ENCODE measurements at regions not wholly inside any gene's neighbourhood (a gene's known extent, or its start where the extent isn't known, plus 50 kb on each side); places are given as distances from the start of the nearest gene placed in this dataset.

DNA sequence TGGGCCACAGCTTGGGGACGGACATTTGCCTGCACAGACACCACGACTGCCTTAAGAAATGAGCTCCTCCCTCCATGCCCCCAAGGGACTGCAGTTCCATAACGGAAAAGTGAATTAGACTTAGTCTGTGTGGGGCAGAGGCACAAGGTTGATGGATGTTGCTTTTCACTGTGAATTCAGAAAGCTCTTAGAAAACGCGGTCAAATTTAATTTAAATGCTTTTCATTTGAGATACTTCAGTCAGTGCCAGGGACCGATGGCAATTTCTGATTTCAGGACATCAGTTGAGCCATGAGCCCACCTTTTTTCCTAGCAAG, 356.4 kb downstream of the KIF16B start:
- H3K27ac ChIP-seq (ENCODE audit: control insufficient read depth, insufficient read depth), result no peak overlapping the region
- no TSS peak for BruUV-seq (replicated peaks)
- intact Hi-C loops (cut with micrococcal nuclease; ENCODE audit: unreplicated experiment), result no loop called here
- no peak for FAIRE-seq
- TF ChIP-seq EED (IDR thresholded peaks at IDR 0.05; ENCODE audit: low read depth) (no peak), SP1 (IDR thresholded peaks at IDR 0.05; ENCODE audit: low read depth, low read length) (no peak)
- no peaks in the 10 kb centered on the region for H3K79me2 ChIP-seq (ENCODE audit: control insufficient read depth, insufficient read depth, low read length)
- H3K27me3 ChIP-seq (replicated peaks in 1 of 2; ENCODE audit: control insufficient read depth in 2 of 2, insufficient read depth in 2 of 2, low read length in 1 of 2), result no peaks in the 10 kb centered on the region
- in situ Hi-C loops (cut with MboI), result no loop called here
- ChIA-PET CTCF (no interaction called here), RAD21 (ENCODE audit: unreplicated experiment) (no interaction called here), SMC1A (ENCODE audit: uncharacterized antibody, unreplicated experiment) (no interaction called here), POLR2A (no interaction called here)
- WGBS (ENCODE audit: insufficient coverage, insufficient replicate concordance, low lambda C conversion rate, missing lambda C conversion rate), result 54% methylated on average over 6 of the region's 6 CpGs
- no peak for DNase-seq (ENCODE audit: low read depth, low spot score)
- H3K4me1 ChIP-seq (ENCODE audit: control insufficient read depth, insufficient read depth, low read length), result no peaks in the 10 kb centered on the region
- no peaks in the 10 kb centered on the region for H3K36me3 ChIP-seq (ENCODE audit: control insufficient read depth in 2 of 2, insufficient read depth in 2 of 2, low read length in 1 of 2)
- no peak overlapping the region for H3K4me2 ChIP-seq (ENCODE audit: control insufficient read depth, insufficient read depth)
- H2AFZ ChIP-seq (ENCODE audit: control insufficient read depth, low read depth, low read length), result no peak overlapping the region
- H3K9me3 ChIP-seq (replicated peaks; ENCODE audit: control insufficient read depth, insufficient read depth, low read length), result no peaks in the 10 kb centered on the region
- ATAC-seq, result no peak
- H3K4me3 ChIP-seq, result no peak overlapping the region
- H3K9ac ChIP-seq (ENCODE audit: control insufficient read depth, insufficient read depth, low read length), result no peak overlapping the region
- no peaks in the 10 kb centered on the region for H4K20me1 ChIP-seq (ENCODE audit: control insufficient read depth, insufficient read depth)

DNA sequence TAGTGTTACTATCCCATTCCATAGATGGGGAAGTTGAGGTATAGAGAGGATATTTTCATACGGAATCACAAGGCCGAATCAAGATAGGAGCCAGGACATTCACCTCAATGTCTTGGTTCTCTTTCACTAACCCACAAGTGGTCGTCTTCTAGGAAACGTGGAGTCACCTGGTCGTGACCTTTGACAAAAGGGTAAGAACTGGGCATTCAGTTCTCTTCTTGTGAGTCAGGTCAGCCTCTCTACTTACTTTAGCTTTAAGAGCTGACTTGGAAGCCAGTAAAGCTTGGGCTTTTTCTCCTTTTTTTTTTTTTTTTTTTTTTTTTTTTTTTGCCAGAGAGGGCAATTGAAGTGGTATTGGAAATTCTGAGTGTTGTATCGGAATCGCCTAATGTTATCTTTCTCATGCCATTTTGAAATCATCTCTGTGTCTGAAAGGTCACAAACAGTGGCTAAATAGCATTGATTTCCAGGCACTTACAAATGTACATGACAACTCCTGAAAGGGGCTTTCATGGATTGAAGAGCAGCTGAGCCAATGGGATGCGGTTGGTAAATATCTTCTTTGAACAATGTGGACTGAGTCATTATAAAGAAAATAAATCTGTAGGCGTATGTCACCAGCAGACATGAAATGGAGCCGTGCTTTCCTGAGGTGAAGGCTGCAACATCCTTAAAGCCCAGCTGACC, 356.9 kb downstream of the KIF16B start:
- Histone ChIP-seq H2AFZ (ENCODE audit: control insufficient read depth, low read depth, low read length) (no peak overlapping the region), H3K4me1 (ENCODE audit: control insufficient read depth, insufficient read depth, low read length) (no peaks in the 10 kb centered on the region), H3K4me3 (no peak overlapping the region), H3K9me3 (replicated peaks; ENCODE audit: control insufficient read depth, insufficient read depth, low read length) (no peaks in the 10 kb centered on the region), H3K27ac (ENCODE audit: control insufficient read depth, insufficient read depth) (no peak overlapping the region), H3K9ac (ENCODE audit: control insufficient read depth, insufficient read depth, low read length) (no peak overlapping the region), H3K36me3 (ENCODE audit: control insufficient read depth in 2 of 2, insufficient read depth in 2 of 2, low read length in 1 of 2) (no peaks in the 10 kb centered on the region), H3K4me2 (ENCODE audit: control insufficient read depth, insufficient read depth) (no peak overlapping the region), H3K27me3 (replicated peaks in 1 of 2; ENCODE audit: control insufficient read depth in 2 of 2, insufficient read depth in 2 of 2, low read length in 1 of 2) (no peaks in the 10 kb centered on the region), H4K20me1 (ENCODE audit: control insufficient read depth, insufficient read depth) (no peaks in the 10 kb centered on the region), H3K79me2 (ENCODE audit: control insufficient read depth, insufficient read depth, low read length) (no peaks in the 10 kb centered on the region)
- ChIA-PET CTCF (no interaction called here), SMC1A (ENCODE audit: uncharacterized antibody, unreplicated experiment) (no interaction called here), RAD21 (ENCODE audit: unreplicated experiment) (no interaction called here), POLR2A (no interaction called here)
- DNase-seq (ENCODE audit: low read depth, low spot score) (no peak), ATAC-seq (no peak), FAIRE-seq (no peak)
- intact Hi-C loops (cut with micrococcal nuclease; ENCODE audit: unreplicated experiment) (no loop called here), in situ Hi-C loops (cut with MboI) (no loop called here)
- BruUV-seq (replicated peaks), result no TSS peak
- 47% methylated on average over 10 of the region's 10 CpGs for WGBS (ENCODE audit: insufficient coverage, insufficient replicate concordance, low lambda C conversion rate, missing lambda C conversion rate)
- TF ChIP-seq JUND (IDR thresholded peaks at IDR 0.05; ENCODE audit: low read depth, low read length) (no peak), POU2F2 (IDR thresholded peaks at IDR 0.05; ENCODE audit: borderline replicate concordance, low read depth, low read length) (no peak), SMARCA5 (IDR thresholded peaks at IDR 0.05) (no peak), ZSCAN29 (IDR thresholded peaks at IDR 0.05) (no peak), BRCA1 (IDR thresholded peaks at IDR 0.05; ENCODE audit: low read depth, low read length) (no peak), HDAC6 (IDR thresholded peaks at IDR 0.05; ENCODE audit: unreplicated experiment) (no peak), EP300 (IDR thresholded peaks at IDR 0.05; ENCODE audit: borderline replicate concordance in 1 of 2, control insufficient read depth in 1 of 2, low read depth in 2 of 2, low read length in 2 of 2) (no peak), ESRRA (IDR thresholded peaks at IDR 0.05; ENCODE audit: low read length) (no peak), IRF4 (IDR thresholded peaks at IDR 0.05; ENCODE audit: low read depth, low read length) (no peak), MYC (IDR thresholded peaks at IDR 0.05; ENCODE audit: insufficient read depth, insufficient read length, insufficient replicate concordance, low read length, severe bottlenecking) (no peak), FOS (IDR thresholded peaks at IDR 0.05; ENCODE audit: borderline replicate concordance, extremely low read depth, insufficient read length) (no peak), MTA2 (IDR thresholded peaks at IDR 0.05; ENCODE audit: low read depth) (no peak), RFX5 (IDR thresholded peaks at IDR 0.05; ENCODE audit: low read depth, low read length) (no peak), NFIC (IDR thresholded peaks at IDR 0.05; ENCODE audit: low read depth, low read length) (no peak)
- TF ChIP-seq, protein P1, sequence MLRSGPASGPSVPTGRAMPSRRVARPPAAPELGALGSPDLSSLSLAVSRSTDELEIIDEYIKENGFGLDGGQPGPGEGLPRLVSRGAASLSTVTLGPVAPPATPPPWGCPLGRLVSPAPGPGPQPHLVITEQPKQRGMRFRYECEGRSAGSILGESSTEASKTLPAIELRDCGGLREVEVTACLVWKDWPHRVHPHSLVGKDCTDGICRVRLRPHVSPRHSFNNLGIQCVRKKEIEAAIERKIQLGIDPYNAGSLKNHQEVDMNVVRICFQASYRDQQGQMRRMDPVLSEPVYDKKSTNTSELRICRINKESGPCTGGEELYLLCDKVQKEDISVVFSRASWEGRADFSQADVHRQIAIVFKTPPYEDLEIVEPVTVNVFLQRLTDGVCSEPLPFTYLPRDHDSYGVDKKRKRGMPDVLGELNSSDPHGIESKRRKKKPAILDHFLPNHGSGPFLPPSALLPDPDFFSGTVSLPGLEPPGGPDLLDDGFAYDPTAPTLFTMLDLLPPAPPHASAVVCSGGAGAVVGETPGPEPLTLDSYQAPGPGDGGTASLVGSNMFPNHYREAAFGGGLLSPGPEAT (IDR thresholded peaks at IDR 0.05; ENCODE audit: low read depth), result no peak
